ENCODE measurements at regions not wholly inside any gene's neighbourhood (a gene's known extent, or its start where the extent isn't known, plus 50 kb on each side); places are given as distances from the start of the nearest gene placed in this dataset.
"Not testable (repeated sequence)": the region's sequence is repeated elsewhere in the genome, so short reads cannot be mapped to it uniquely, and the experiment has no call there.

DNA sequence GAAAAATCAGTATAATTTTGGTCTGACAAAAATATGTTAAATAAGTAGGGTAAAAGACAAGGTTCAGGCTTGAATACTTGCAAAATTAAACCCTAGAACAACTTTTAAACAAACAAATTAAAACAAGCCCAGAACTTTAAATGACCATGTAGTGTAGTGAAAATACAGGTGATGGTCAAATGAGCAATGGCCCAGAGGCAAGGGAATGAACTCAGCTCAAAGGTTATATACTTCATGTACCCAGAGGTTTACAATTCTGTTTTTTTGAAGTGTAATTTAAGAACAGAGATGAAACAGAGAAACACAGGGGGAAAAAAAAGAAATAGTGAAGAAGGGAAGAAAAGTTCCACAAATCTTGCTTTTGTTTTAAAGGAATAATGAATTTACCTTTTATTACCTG lies 949.2 kb downstream of the TRHDE start:
- Histone ChIP-seq H3K4me3 (no peak overlapping the region), H3K9me3 (no peaks in the 10 kb centered on the region), H3K36me3 (no peaks in the 10 kb centered on the region), H3K27me3 (no peaks in the 10 kb centered on the region), H3K27ac (no peak overlapping the region), H3K4me1 (no peaks in the 10 kb centered on the region)
- DNase-seq (no peak), ATAC-seq (ENCODE audit: low FRiP score in 2 of 2) (no peak)
- TF ChIP-seq POLR2A (IDR thresholded peaks at IDR 0.05) (no peak), POLR2AphosphoS5 (IDR thresholded peaks at IDR 0.05) (no peak), EP300 (IDR thresholded peaks at IDR 0.05) (no peak)
- TF ChIP-seq, protein P1, sequence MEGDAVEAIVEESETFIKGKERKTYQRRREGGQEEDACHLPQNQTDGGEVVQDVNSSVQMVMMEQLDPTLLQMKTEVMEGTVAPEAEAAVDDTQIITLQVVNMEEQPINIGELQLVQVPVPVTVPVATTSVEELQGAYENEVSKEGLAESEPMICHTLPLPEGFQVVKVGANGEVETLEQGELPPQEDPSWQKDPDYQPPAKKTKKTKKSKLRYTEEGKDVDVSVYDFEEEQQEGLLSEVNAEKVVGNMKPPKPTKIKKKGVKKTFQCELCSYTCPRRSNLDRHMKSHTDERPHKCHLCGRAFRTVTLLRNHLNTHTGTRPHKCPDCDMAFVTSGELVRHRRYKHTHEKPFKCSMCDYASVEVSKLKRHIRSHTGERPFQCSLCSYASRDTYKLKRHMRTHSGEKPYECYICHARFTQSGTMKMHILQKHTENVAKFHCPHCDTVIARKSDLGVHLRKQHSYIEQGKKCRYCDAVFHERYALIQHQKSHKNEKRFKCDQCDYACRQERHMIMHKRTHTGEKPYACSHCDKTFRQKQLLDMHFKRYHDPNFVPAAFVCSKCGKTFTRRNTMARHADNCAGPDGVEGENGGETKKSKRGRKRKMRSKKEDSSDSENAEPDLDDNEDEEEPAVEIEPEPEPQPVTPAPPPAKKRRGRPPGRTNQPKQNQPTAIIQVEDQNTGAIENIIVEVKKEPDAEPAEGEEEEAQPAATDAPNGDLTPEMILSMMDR (IDR thresholded peaks at IDR 0.05) = no peak

DNA sequence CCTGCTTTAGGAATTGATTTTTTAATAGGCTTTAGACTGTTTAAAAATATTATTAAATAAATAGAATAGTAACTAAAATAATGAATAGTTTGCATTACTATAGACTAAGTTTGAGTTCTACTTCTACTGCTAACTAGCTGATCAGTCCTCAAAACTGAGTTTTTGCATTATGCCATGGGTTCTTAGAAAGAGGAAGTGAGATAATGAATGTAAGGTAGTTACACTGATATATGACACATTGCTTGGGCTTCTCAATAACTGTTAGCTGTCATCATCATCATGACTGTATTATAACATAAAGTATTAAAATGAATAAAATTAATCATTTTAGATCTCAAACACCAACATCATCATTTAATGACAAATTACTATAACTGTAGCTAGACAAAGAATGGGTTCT lies 949.7 kb downstream of the TRHDE start:
- TF ChIP-seq, protein P1 (IDR thresholded peaks at IDR 0.05) = no peak
- TF ChIP-seq POLR2AphosphoS5 (IDR thresholded peaks at IDR 0.05) (no peak), POLR2A (IDR thresholded peaks at IDR 0.05) (no peak), EP300 (IDR thresholded peaks at IDR 0.05) (no peak)
- H3K27me3 ChIP-seq = no peaks in the 10 kb centered on the region
- H3K4me3 ChIP-seq = no peak overlapping the region
- no peaks in the 10 kb centered on the region for H3K9me3 ChIP-seq
- no peak for ATAC-seq (ENCODE audit: low FRiP score in 2 of 2)
- no peaks in the 10 kb centered on the region for H3K36me3 ChIP-seq
- H3K4me1 ChIP-seq = no peaks in the 10 kb centered on the region
- no peak for DNase-seq
- H3K27ac ChIP-seq = no peak overlapping the region

DNA sequence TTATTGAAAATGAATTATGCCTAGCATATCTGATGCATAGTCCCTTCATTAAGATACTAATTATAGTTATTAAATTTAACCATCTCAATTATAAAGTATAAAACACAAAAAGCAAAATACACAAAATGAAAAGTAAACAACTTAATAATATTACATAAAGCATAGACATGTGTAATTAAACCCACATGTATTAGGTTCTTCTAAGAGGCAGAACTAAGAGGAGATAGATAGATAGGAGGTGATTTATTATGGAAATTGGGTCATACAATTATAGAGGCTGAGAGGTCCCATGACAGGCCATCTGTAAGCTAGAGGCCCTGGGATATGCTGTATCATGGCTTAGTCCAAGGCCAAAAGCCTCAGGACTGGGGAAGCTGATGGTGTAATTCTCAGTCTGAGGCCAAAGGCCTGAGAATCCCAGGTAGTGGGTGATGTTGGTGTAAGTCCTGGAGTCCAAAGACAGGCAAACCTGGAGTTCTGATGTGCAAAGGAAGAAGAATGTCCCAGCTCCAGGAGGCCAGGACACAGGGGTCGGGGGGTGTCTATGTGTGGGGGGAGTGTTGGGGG lies 953.3 kb downstream of the TRHDE start:
- Histone ChIP-seq H3K9me3 (no peaks in the 10 kb centered on the region), H3K4me1 (no peaks in the 10 kb centered on the region), H3K4me3 (no peak overlapping the region), H3K27me3 (no peaks in the 10 kb centered on the region), H3K27ac (no peak overlapping the region), H3K36me3 (no peaks in the 10 kb centered on the region)
- ATAC-seq (ENCODE audit: low FRiP score in 2 of 2) = no peak
- TF ChIP-seq POLR2AphosphoS5 (IDR thresholded peaks at IDR 0.05) (no peak), POLR2A (IDR thresholded peaks at IDR 0.05) (no peak), EP300 (IDR thresholded peaks at IDR 0.05) (no peak)
- TF ChIP-seq, protein P1 (IDR thresholded peaks at IDR 0.05) = no peak
- WGBS, 2 donors = 0 to 27% methylated on average over 1 of the region's 1 CpG
- no peak for DNase-seq

DNA sequence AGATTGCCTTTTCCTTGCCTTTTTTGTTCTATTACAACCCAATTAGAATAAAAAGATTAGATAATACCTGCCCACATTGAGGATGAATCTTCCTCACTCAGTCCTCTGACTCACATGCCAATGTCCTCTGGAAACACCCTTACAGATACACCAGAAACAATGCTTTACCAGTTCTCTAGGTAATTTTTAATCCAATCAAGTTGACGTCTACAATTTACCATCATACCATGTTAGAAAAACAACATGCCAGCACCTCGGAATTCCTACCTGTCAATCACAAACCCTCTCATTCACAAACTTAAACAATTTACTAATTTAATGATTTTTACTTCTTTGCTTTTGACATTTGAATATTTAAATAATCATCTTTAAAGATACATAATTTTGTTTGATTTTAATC lies 953.8 kb downstream of the TRHDE start:
- WGBS, 2 donors = 64 to 78% methylated on average over 2 of the region's 2 CpGs
- TF ChIP-seq POLR2AphosphoS5 (IDR thresholded peaks at IDR 0.05) = no peak
- TF ChIP-seq EP300 (IDR thresholded peaks at IDR 0.05) = no peak
- TF ChIP-seq, protein P1 (IDR thresholded peaks at IDR 0.05) = no peak
- TF ChIP-seq POLR2A (IDR thresholded peaks at IDR 0.05) = no peak
- DNase-seq = no peak
- ATAC-seq (ENCODE audit: low FRiP score in 2 of 2) = no peak
- H3K4me1 ChIP-seq = no peaks in the 10 kb centered on the region
- H3K27ac ChIP-seq = no peak overlapping the region
- no peaks in the 10 kb centered on the region for H3K9me3 ChIP-seq
- H3K36me3 ChIP-seq = no peaks in the 10 kb centered on the region
- no peaks in the 10 kb centered on the region for H3K27me3 ChIP-seq
- H3K4me3 ChIP-seq = no peak overlapping the region

DNA sequence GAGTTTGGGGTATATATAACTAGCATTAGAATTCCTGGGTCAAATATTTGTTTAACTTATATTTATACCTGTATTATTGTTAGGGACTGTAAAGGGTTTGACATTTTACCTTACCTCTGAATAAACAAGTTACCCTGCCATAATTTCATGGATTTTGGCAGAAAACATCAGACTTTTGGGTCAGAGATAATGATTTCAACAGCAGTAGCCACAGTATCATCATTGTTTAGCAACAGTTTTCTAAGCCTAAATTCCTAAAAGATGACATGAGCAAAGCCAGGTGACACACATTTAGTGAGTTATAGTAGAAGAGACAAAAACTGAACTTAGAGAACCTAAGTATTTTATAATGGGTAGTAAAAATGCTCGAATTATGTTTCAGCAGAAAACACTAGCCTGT lies 954.4 kb downstream of the TRHDE start:
- H3K27me3 ChIP-seq = no peaks in the 10 kb centered on the region
- no peaks in the 10 kb centered on the region for H3K4me1 ChIP-seq
- no peaks in the 10 kb centered on the region for H3K36me3 ChIP-seq
- H3K9me3 ChIP-seq = no peaks in the 10 kb centered on the region
- DNase-seq (no peak), ATAC-seq (ENCODE audit: low FRiP score in 2 of 2) (no peak)
- H3K4me3 ChIP-seq = no peak overlapping the region
- H3K27ac ChIP-seq = no peak overlapping the region
- WGBS, 2 donors = 63 to 69% methylated on average over 1 of the region's 1 CpG
- TF ChIP-seq POLR2A (IDR thresholded peaks at IDR 0.05) = no peak
- TF ChIP-seq, protein P1 (IDR thresholded peaks at IDR 0.05) = no peak

DNA sequence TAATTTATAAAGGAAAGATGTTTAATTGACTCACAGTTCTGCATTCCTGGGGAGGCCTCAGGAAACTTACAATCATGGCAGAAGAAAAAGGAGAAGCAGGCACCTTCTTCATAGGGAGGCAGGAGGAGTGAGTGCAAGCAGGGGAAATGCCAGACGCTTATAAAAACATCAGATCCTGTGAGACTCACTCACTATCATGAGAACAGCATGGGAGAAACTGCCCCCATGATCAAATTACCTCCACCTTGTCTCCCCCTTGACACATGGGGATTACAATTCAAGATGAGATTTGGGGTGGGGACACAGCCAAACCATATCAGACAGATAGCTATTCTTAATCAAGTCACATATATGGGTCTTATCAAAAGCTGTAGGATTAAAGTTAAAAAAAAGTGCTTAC lies 956.7 kb downstream of the TRHDE start:
- not testable (repeated sequence) for H3K9me3 ChIP-seq; H3K27ac ChIP-seq; H3K36me3 ChIP-seq; H3K4me1 ChIP-seq; DNase-seq; ATAC-seq (ENCODE audit: low FRiP score in 2 of 2); H3K4me3 ChIP-seq; H3K27me3 ChIP-seq
- WGBS, 2 donors = 25 to 43% methylated on average over 1 of the region's 1 CpG
